Endothelial cell of umbilical vein (primary cell): ENCODE measurements at regions not wholly inside any gene's neighbourhood (a gene's known extent, or its start where the extent isn't known, plus 50 kb on each side); places are given as distances from the start of the nearest gene placed in this dataset.

ENCODE experiments used
- BruUV-seq: library from RNA; stranded (reverse); fragments of 400-500 nt; replicated peaks from 2 replicates; lab custom pipeline; 2021; lab: Mats Ljungman, UMichigan
- CTCF ChIA-PET: fragments of 300-600, 350-600 bp; sonication (Branson Sonifier 250); formaldehyde crosslinking; loops from one replicate; lab custom pipeline; 2021; ENCODE audit warnings: antibody characterized with exemption, inconsistent platforms; lab: Charles Lee
- POLR2A ChIA-PET: fragments of 300-600, 350-600 bp; sonication (Branson Sonifier 250); formaldehyde crosslinking; loops from one replicate; lab custom pipeline; 2021; ENCODE audit warnings: antibody characterized with exemption, inconsistent platforms; lab: Charles Lee
- DNase-seq: peaks from one replicate; pipeline ENCODE4 v3.0.0-alpha.2; 2011; ENCODE audit warnings: low read depth, low spot score
- FAIRE-seq: peaks from 2 replicates; lab custom pipeline; 2011; peaks lifted over from hg19 to GRCh38; lab: Jason Lieb, UNC
- H2AFZ ChIP-seq: 2 replicates; pipeline ENCODE4 v1.6.0; 2012; ENCODE audit warnings: low read depth, low read length, control low read depth, inconsistent platforms
- H3K27ac ChIP-seq: 2 replicates; pipeline ENCODE4 v1.5.1; 2011; ENCODE audit warnings: low read depth, mild to moderate bottlenecking, control low read depth, low read length, moderate library complexity; ENCODE audit not compliant: insufficient read depth
- H3K27me3 ChIP-seq, 2 experiments: 2 replicates each; pipeline versions ENCODE4 v1.6.0 to v1.6.1; 2011; ENCODE audit warnings: low read length in 2 of 2, mixed read lengths in 1 of 2; ENCODE audit not compliant: control insufficient read depth in 2 of 2, insufficient read depth in 2 of 2
- H3K36me3 ChIP-seq, 2 experiments: 2 replicates in 1 of 2; 3 replicates in 1 of 2; pipeline ENCODE4 v1.5.1; 2011; ENCODE audit warnings: low read length in 2 of 2, mild to moderate bottlenecking in 1 of 2, moderate library complexity in 1 of 2; ENCODE audit not compliant: control insufficient read depth in 2 of 2, insufficient read depth in 2 of 2; ENCODE audit errors: extremely low read depth in 1 of 2
- H3K4me1 ChIP-seq: 3 replicates; pipeline ENCODE4 v1.5.1; 2011; ENCODE audit warnings: mild to moderate bottlenecking, low read length; ENCODE audit not compliant: control insufficient read depth, insufficient read depth; ENCODE audit errors: extremely low read depth
- H3K4me2 ChIP-seq: 2 replicates; pipeline ENCODE4 v1.6.1; 2011; ENCODE audit warnings: low read length, control low read depth, mixed read lengths; ENCODE audit not compliant: insufficient read depth
- H3K4me3 ChIP-seq, 3 experiments: fragments of 200-600 bp in 1 of 3; sonication (generic), shearing (Covaris generic) in 1 of 3; replicated peaks in 1 of 3; 2 replicates each; pipeline ENCODE4 v1.5.1; 2011 to 2016; ENCODE audit warnings: control low read depth in 3 of 3, low read length in 3 of 3, mild to moderate bottlenecking in 2 of 3, inconsistent platforms in 1 of 3, low read depth in 1 of 3, moderate library complexity in 1 of 3; ENCODE audit not compliant: insufficient read depth in 1 of 3
- H3K79me2 ChIP-seq: 2 replicates; pipeline ENCODE4 v1.6.0; 2012; ENCODE audit warnings: low read length, inconsistent platforms; ENCODE audit not compliant: control insufficient read depth, insufficient read depth
- H3K9ac ChIP-seq: replicated peaks from 2 replicates; pipeline ENCODE3; 2011; ENCODE audit warnings: low read length, control low read depth; ENCODE audit not compliant: insufficient read depth; ENCODE audit errors: extremely low read depth
- H3K9me1 ChIP-seq: replicated peaks from 3 replicates; pipeline ENCODE4 v1.6.0; 2011; ENCODE audit warnings: mild to moderate bottlenecking, low read length; ENCODE audit not compliant: control insufficient read depth, insufficient read depth; ENCODE audit errors: extremely low read depth
- H3K9me3 ChIP-seq: replicated peaks from 2 replicates; pipeline ENCODE4 v1.5.1; 2012; ENCODE audit warnings: low read length, inconsistent platforms; ENCODE audit not compliant: control insufficient read depth, insufficient read depth
- H4K20me1 ChIP-seq: replicated peaks from 2 replicates; pipeline ENCODE3; 2011; ENCODE audit warnings: mild to moderate bottlenecking, low read length; ENCODE audit not compliant: control insufficient read depth, insufficient read depth; ENCODE audit errors: extremely low read depth
- EZH2 ChIP-seq: IDR thresholded peaks from 2 replicates; pipeline ENCODE4 v1.6.1; 2012; ENCODE audit warnings: borderline replicate concordance, low read depth, mild to moderate bottlenecking, moderate library complexity, low read length, inconsistent platforms; ENCODE audit not compliant: severe bottlenecking
- FOS ChIP-seq: IDR thresholded peaks from 2 replicates; pipeline ENCODE4 v1.6.1; 2011; ENCODE audit warnings: mild to moderate bottlenecking, low read length, moderate library complexity, borderline replicate concordance; ENCODE audit not compliant: insufficient read depth
- GATA2 ChIP-seq: IDR thresholded peaks from 2 replicates; pipeline ENCODE4 v1.7.0; 2011; ENCODE audit warnings: low read depth, mild to moderate bottlenecking, moderate library complexity, mixed read lengths, low read length; ENCODE audit not compliant: insufficient read length, insufficient read depth
- JUN ChIP-seq: IDR thresholded peaks from 2 replicates; pipeline ENCODE4 v1.6.1; 2011; ENCODE audit warnings: borderline replicate concordance, low read depth; ENCODE audit not compliant: insufficient read length, insufficient read depth
- MYC ChIP-seq: IDR thresholded peaks from one replicate; pipeline ENCODE4 v1.6.1; 2011; ENCODE audit warnings: mild to moderate bottlenecking, low read depth, low read length
- POLR2A ChIP-seq: IDR thresholded peaks from 2 replicates; pipeline ENCODE4 v1.6.1; 2012; ENCODE audit warnings: low read depth, mild to moderate bottlenecking, control low read depth, low read length
- POLR2AphosphoS5 ChIP-seq: IDR thresholded peaks from 2 replicates; pipeline ENCODE4 v1.6.1; 2012; ENCODE audit warnings: low read depth, mild to moderate bottlenecking, control low read depth, low read length, moderate library complexity; ENCODE audit not compliant: insufficient read depth
- dilution Hi-C: fragments of 300-500 bp; cut with MboI; formaldehyde crosslinking; loops from one replicate; pipeline ENCODE4 v1.15.0; 2019; ENCODE audit warnings: low sequenced_read_pairs; ENCODE audit not compliant: extremely low pct_ligation_motif_present
- intact Hi-C: fragments of 100-400 bp; cut with micrococcal nuclease; formaldehyde crosslinking; loops from one replicate; pipeline ENCODE4 v1.10.0; 2022
- TF ChIP-seq, protein P1 (sequence below): IDR thresholded peaks from 2 replicates; pipeline ENCODE4 v1.6.1; 2011; ENCODE audit not compliant: insufficient read depth, insufficient read length
- TF ChIP-seq, protein P2 (sequence below), 2 donors: IDR thresholded peaks; 1 replicate in 1 of 2; 2 replicates in 1 of 2; pipeline ENCODE4 v1.5.1; 2011; ENCODE audit warnings: low read length in 2 of 2, mild to moderate bottlenecking in 2 of 2, moderate library complexity in 2 of 2, control low read depth in 1 of 2, inconsistent platforms in 1 of 2, low read depth in 1 of 2; ENCODE audit not compliant: insufficient read depth in 1 of 2; ENCODE audit errors: extremely low read depth in 1 of 2

DNA sequence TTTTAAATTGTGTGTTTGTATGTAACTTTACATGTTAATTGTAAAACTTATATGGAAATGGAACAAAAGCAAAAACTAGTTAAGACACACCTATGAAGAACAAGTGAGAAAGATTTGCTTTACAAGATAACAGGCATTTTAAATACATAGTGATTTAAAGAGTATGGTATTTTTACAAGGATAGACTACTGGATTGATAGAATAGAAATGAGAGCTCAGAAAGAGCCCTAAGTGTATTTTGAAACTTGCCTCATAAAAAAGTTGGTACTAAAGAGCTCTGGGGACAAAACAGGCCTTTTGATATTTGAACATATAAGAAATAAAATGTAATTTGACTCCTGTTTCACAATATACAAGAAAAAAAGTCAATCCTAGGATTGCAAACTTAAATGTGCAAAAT is 928.4 kb downstream of the REEP3 start:
- TF ChIP-seq GATA2: no peak
- no peak for TF ChIP-seq FOS
- TF ChIP-seq, protein P1, sequence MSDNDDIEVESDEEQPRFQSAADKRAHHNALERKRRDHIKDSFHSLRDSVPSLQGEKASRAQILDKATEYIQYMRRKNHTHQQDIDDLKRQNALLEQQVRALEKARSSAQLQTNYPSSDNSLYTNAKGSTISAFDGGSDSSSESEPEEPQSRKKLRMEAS: no peak
- TF ChIP-seq MYC: no peak
- TF ChIP-seq, protein P2, sequence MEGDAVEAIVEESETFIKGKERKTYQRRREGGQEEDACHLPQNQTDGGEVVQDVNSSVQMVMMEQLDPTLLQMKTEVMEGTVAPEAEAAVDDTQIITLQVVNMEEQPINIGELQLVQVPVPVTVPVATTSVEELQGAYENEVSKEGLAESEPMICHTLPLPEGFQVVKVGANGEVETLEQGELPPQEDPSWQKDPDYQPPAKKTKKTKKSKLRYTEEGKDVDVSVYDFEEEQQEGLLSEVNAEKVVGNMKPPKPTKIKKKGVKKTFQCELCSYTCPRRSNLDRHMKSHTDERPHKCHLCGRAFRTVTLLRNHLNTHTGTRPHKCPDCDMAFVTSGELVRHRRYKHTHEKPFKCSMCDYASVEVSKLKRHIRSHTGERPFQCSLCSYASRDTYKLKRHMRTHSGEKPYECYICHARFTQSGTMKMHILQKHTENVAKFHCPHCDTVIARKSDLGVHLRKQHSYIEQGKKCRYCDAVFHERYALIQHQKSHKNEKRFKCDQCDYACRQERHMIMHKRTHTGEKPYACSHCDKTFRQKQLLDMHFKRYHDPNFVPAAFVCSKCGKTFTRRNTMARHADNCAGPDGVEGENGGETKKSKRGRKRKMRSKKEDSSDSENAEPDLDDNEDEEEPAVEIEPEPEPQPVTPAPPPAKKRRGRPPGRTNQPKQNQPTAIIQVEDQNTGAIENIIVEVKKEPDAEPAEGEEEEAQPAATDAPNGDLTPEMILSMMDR (IDR thresholded peaks at IDR 0.05; ENCODE audit: extremely low read depth in 1 of 2, insufficient read depth in 1 of 2, low read depth in 1 of 2, low read length in 2 of 2): no peak
- no peak for TF ChIP-seq JUN
- TF ChIP-seq POLR2A: no peak
- no peak for TF ChIP-seq EZH2
- TF ChIP-seq POLR2AphosphoS5: no peak
- BruUV-seq: no TSS peak
- Histone ChIP-seq H3K27me3 (no peaks in the 10 kb centered on the region), H3K9ac (no peak overlapping the region), H3K9me3 (no peaks in the 10 kb centered on the region), H3K4me3 (no peak overlapping the region), H3K27ac (no peak overlapping the region), H3K79me2 (no peaks in the 10 kb centered on the region), H3K4me2 (no peak overlapping the region), H4K20me1 (no peaks in the 10 kb centered on the region), H2AFZ (no peak overlapping the region), H3K4me1 (no peaks in the 10 kb centered on the region), H3K36me3 (no peaks in the 10 kb centered on the region), H3K9me1 (no peaks in the 10 kb centered on the region)
- ChIA-PET CTCF (no interaction called here), POLR2A (no interaction called here)
- dilution Hi-C loops (no loop called here), intact Hi-C loops (no loop called here)
- DNase-seq (no peak), FAIRE-seq (no peak)
